Sigmoid colon (tissue), 6 donors: ENCODE measurements at regions not wholly inside any gene's neighbourhood (a gene's known extent, or its start where the extent isn't known, plus 50 kb on each side); places are given as distances from the start of the nearest gene placed in this dataset.
A peak's percentile ranks its signal among the peaks of the same experiment; 100 is the strongest.

Experiments used
- DNase-seq: peaks from one replicate; pipeline ENCODE4 v3.0.0-alpha.2; 2019
- H3K27ac ChIP-seq, 4 donors: fragments of 200-600 bp; sonication (generic); one replicate each; pipeline ENCODE4 v1.5.1; 2016 to 2019; ENCODE audit warnings: mild to moderate bottlenecking in 1 of 4
- H3K27me3 ChIP-seq, 3 donors: fragments of 200-600 bp; sonication (generic); one replicate each; pipeline ENCODE4 v1.5.1; 2019; ENCODE audit warnings: mild to moderate bottlenecking in 1 of 3
- H3K36me3 ChIP-seq, 4 donors: fragments of 200-600 bp; sonication (generic); one replicate each; pipeline ENCODE4 v1.5.1; 2016 to 2019
- H3K4me1 ChIP-seq, 4 donors: fragments of 200-600 bp; sonication (generic); one replicate each; pipeline ENCODE4 v1.5.1; 2017 to 2019
- H3K4me3 ChIP-seq, 4 donors: fragments of 200-600 bp; sonication (generic); one replicate each; pipeline ENCODE4 v1.5.1; 2017 to 2019; ENCODE audit warnings: mild to moderate bottlenecking in 2 of 4, moderate library complexity in 1 of 4
- H3K9me3 ChIP-seq, 4 donors: fragments of 200-600 bp in 3 of 4; sonication (generic) in 3 of 4; one replicate each; pipeline versions ENCODE4 v1.5.1 to v1.6.1; 2013 to 2019
- CTCF ChIP-seq, 4 experiments: fragments of 450-650 bp in 3 of 4; fragments of 200-600 bp in 1 of 4; IDR thresholded peaks; one replicate each; pipeline ENCODE4 v1.5.1; 2016 to 2019; ENCODE audit warnings: antibody characterized with exemption in 4 of 4, mild to moderate bottlenecking in 3 of 4, moderate library complexity in 2 of 4
- EP300 ChIP-seq, 4 donors: sonication (generic); formaldehyde crosslinking; IDR thresholded peaks; one replicate each; pipeline ENCODE4 v1.6.1; 2017; ENCODE audit warnings: antibody characterized with exemption in 4 of 4
- POLR2A ChIP-seq, 2 donors: fragments of 450-650 bp; IDR thresholded peaks; one replicate each; pipeline ENCODE4 v1.6.1; 2016; ENCODE audit warnings: antibody characterized with exemption in 2 of 2, mild to moderate bottlenecking in 2 of 2, moderate library complexity in 2 of 2
- POLR2AphosphoS5 ChIP-seq, 4 donors: sonication (generic); formaldehyde crosslinking; IDR thresholded peaks; one replicate each; pipeline ENCODE4 v1.6.1; 2017; ENCODE audit warnings: antibody characterized with exemption in 4 of 4
- WGBS, 2 donors: extraction: QIAGEN DNeasy Blood & Tissue Kit; methylation state at CpG; one replicate each; pipeline ENCODE4 v1.1.7; 2013; 5-methylcytosine and 5-hydroxymethylcytosine counted together
- intact Hi-C: fragments of 100-400 bp; cut with DNase I; formaldehyde crosslinking; loops from one replicate; pipeline ENCODE4 v1.15.1; 2023
- donor health status: healthy with polysubstance abuse.
- donor health status: healthy.

GRCh38 chr9:11577522-11577921 lies 964.7 kb upstream of the PTPRD start:
- Histone ChIP-seq H3K36me3 (no peaks in the 10 kb centered on the region), H3K9me3 (no peaks in the 10 kb centered on the region), H3K27ac (no peak overlapping the region), H3K4me3 (no peak overlapping the region), H3K27me3 (no peaks in the 10 kb centered on the region), H3K4me1 (no peaks in the 10 kb centered on the region)
- intact Hi-C loops: no loop called here
- TF ChIP-seq POLR2A (IDR thresholded peaks at IDR 0.05): no peak
- no peak for DNase-seq
- 90 to 94% methylated on average over 2 of the region's 2 CpGs for WGBS, 2 donors

GRCh38 chr9:11595756-11596155 lies 983.0 kb upstream of the PTPRD start:
- no peak overlapping the region for H3K4me3 ChIP-seq
- H3K27me3 ChIP-seq: no peaks in the 10 kb centered on the region
- H3K4me1 ChIP-seq: no peaks in the 10 kb centered on the region
- H3K27ac ChIP-seq: no peak overlapping the region
- intact Hi-C loops: no loop called here
- TF ChIP-seq EP300 (IDR thresholded peaks at IDR 0.05) (no peak), POLR2A (IDR thresholded peaks at IDR 0.05) (no peak)
- no peaks in the 10 kb centered on the region for H3K9me3 ChIP-seq
- no peaks in the 10 kb centered on the region for H3K36me3 ChIP-seq
- DNase-seq: no peak

DNA sequence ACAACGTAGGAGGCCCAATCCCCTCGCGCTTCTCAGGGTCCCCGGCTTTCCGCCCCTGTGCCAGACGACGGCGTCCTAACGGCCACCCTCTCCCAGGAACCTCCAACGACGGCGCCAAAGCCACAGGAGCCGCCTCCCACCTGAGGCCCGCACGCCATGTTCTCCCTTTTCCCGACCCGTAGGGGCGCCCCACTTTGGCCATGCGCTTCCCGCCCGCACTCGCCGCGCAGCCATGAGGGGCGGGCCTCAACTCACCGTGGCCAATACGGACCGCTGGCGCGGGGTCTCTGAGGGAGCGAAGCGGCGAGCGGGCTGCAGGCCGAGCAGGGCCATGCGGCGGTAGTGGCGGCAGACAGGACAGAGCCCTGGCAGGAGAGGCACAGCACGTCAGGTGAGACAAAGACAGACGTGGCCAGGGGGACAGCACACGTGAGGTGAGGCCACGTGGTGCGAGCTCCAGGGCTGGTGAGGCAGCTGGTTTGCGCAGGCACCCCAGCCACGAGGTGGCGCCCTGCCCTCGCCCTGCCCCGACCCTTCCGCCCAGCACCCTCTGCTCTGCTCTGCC lies 1005.5 kb upstream of the PTPRD start:
- peak; percentile 46 for DNase-seq
- 86 to 91% methylated on average over 49 of the region's 49 CpGs for WGBS, 2 donors

GRCh38 chr9:11632691-11633090 lies 1019.9 kb upstream of the PTPRD start:
- H3K27me3 ChIP-seq: no peaks in the 10 kb centered on the region
- peaks cover 0 to 2% (median 0%) of the 10 kb centered on the region in 4 donors for H3K9me3 ChIP-seq
- no peak for DNase-seq
- TF ChIP-seq EP300 (IDR thresholded peaks at IDR 0.05): no peak
- TF ChIP-seq CTCF (IDR thresholded peaks at IDR 0.05): no peak
- TF ChIP-seq POLR2A (IDR thresholded peaks at IDR 0.05): no peak
- TF ChIP-seq POLR2AphosphoS5 (IDR thresholded peaks at IDR 0.05): no peak
- intact Hi-C loops: no loop called here
- H3K27ac ChIP-seq: no peak overlapping the region
- no peaks in the 10 kb centered on the region for H3K36me3 ChIP-seq
- H3K4me1 ChIP-seq: no peaks in the 10 kb centered on the region
- H3K4me3 ChIP-seq: no peak overlapping the region
- 89 to 94% methylated on average over 1 of the region's 1 CpG for WGBS, 2 donors

More for the DNA sequence above, 1005.5 kb upstream of the PTPRD start:
- Histone ChIP-seq H3K4me1 (no peaks in the 10 kb centered on the region), H3K9me3 (no peaks in the 10 kb centered on the region), H3K27ac (no peak overlapping the region), H3K4me3 (no peak overlapping the region), H3K36me3 (no peaks in the 10 kb centered on the region), H3K27me3 (no peaks in the 10 kb centered on the region)
- intact Hi-C loops: no loop called here
- TF ChIP-seq EP300 (IDR thresholded peaks at IDR 0.05) (no peak), POLR2A (IDR thresholded peaks at IDR 0.05) (no peak), CTCF (IDR thresholded peaks at IDR 0.05) (no peak), POLR2AphosphoS5 (IDR thresholded peaks at IDR 0.05) (no peak)

DNA sequence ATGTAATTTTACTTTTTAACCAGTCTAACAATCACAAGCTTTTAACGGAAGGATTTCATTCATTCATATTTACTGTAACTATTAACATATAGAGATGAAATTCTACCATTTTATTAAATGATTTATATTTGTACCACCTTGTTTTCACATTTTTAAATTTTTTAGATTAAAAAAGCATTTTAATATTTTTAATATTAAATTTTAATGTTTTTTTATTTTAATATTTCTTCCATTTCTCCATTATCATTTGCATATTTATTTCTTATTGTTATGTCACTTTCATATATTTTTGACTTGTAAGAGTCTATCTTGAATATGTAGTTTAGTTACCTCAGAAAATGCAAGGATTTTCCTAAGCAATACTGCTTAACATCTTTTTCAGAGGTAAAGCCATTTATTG lies 1034.0 kb upstream of the PTPRD start:
- intact Hi-C loops: no loop called here
- Histone ChIP-seq H3K27me3 (no peaks in the 10 kb centered on the region), H3K27ac (no peak overlapping the region), H3K9me3 (no peaks in the 10 kb centered on the region), H3K4me3 (no peak overlapping the region), H3K4me1 (no peaks in the 10 kb centered on the region), H3K36me3 (no peaks in the 10 kb centered on the region)
- WGBS, 2 donors: 94 to 97% methylated on average over 1 of the region's 1 CpG
- no peak for DNase-seq
- no peak for TF ChIP-seq POLR2AphosphoS5 (IDR thresholded peaks at IDR 0.05)
- TF ChIP-seq POLR2A (IDR thresholded peaks at IDR 0.05): no peak
- no peak for TF ChIP-seq EP300 (IDR thresholded peaks at IDR 0.05)
- TF ChIP-seq CTCF (IDR thresholded peaks at IDR 0.05): no peak

- Histone ChIP-seq H3K4me1 (no peaks in the 10 kb centered on the region), H3K36me3 (no peaks in the 10 kb centered on the region), H3K4me3 (no peak overlapping the region), H3K27me3 (no peaks in the 10 kb centered on the region), H3K27ac (no peak overlapping the region), H3K9me3 (peaks cover 0 to 3% (median 0%) of the 10 kb centered on the region in 4 donors)
- TF ChIP-seq EP300 (IDR thresholded peaks at IDR 0.05) (no peak), POLR2AphosphoS5 (IDR thresholded peaks at IDR 0.05) (no peak), POLR2A (IDR thresholded peaks at IDR 0.05) (no peak), CTCF (IDR thresholded peaks at IDR 0.05) (no peak)
- intact Hi-C loops: no loop called here
- 73% methylated on average over 3 of the region's 3 CpGs for WGBS, 2 donors
- DNase-seq: no peak
Measured at GRCh38 chr9:11653867-11654266, 1039.3 kb upstream of the TYRP1 start.
